ENCODE measurements at regions not wholly inside any gene's neighbourhood (a gene's known extent, or its start where the extent isn't known, plus 50 kb on each side); places are given as distances from the start of the nearest gene placed in this dataset.

DNA sequence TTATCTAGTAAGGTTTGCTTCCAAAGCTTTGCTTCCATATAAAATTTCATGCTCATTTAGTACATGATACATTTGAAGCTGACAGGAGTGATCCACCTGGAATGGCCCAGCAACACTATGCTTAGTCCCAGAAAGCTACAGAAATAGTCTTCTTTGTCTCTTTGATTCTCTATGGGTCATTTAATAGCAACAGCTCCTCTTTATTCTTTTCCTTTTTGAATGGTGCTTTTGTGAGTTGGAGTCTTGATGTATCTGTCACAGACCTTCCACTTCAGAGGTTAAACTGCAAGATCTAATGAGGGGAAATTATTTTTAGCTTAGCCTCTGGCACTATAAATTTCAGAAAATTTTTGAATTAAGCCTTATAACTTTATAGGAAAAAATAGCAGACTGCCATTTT is 509.5 kb downstream of the KCNA4 start:
- TF ChIP-seq CTCF (IDR thresholded peaks at IDR 0.05; ENCODE audit: low read depth, low read length, poor library complexity, severe bottlenecking) (no peak), EZH2phosphoT487 (IDR thresholded peaks at IDR 0.05; ENCODE audit: borderline replicate concordance, low read length) (no peak)

All from DOHH2 (cell line).